ENCODE measurements at regions not wholly inside any gene's neighbourhood (a gene's known extent, or its start where the extent isn't known, plus 50 kb on each side); places are given as distances from the start of the nearest gene placed in this dataset.
"Not testable (repeated sequence)": the region's sequence is repeated elsewhere in the genome, so short reads cannot be mapped to it uniquely, and the experiment has no call there.

DNA sequence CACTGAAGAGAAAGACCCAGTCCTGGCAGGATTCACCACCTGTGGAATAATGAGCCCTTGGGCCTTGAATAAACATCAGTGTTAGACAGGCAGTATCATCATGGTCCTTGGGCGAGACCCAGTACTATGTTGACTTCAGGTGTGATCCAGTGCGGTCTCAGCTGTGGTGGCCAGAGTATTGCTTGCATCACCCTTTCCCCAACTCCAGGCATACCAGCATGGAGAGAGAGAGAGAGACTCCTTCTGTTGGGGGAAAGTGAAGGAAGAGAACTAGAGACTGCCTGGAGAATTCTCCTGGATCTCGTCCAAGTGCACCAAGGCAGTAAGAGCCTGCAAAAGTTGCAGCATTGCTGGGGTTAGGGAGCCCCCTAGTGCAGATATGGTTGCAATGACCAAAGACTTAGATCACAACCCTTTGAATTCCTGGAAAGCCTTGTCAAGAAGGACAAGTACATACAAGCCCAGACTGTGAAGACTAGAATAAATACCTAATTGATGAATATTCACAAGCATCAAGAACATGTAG, 61.1 kb upstream of the VAMP7 start:
- Histone ChIP-seq H3K4me3 (no peak overlapping the region), H3K27ac (no peak overlapping the region)

DNA sequence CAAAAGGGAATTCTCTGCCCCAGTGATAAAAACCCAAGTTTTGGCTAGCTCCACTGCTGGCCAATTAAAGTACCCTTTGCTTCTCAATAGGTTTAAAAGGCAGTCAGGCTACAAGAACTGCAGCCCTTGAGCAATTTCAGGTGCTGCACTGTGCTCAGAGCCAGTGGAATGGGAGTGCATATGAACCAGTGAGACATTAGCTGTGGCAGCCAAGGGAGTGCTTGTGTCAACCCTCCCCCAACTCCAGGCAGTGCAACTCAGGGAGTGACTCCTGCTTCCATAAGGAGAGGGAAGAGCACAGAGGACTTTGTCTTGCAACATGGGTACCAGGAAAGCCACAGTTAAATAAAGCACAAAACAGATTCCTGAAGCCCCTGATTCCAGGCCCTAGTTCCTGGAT, 61.6 kb upstream of the VAMP7 start:
- no peak overlapping the region for H3K4me3 ChIP-seq
- H3K27ac ChIP-seq = no peak overlapping the region

DNA sequence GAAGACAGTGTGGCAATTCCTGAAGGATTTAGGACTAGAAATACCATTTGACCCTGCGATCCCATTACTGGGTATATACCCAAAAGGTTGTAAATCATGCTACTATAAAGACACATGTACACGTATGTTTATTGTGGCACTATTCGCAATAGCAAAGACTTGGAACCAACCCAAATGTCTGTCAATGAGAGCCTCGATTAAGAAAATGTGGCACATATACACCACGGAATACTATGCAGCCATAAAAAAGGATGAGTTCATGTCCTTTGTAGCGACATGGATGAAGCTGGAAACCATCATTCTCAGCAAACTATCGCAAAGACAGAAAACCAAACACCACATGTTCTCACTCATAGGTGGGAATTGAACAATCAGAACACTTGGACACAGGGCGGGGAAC, 66.8 kb upstream of the VAMP7 start:
- not testable (repeated sequence) for H3K4me3 ChIP-seq, H3K27ac ChIP-seq

- Histone ChIP-seq H3K4me3 (no peak overlapping the region), H3K27ac (no peak overlapping the region)
Observed at GRCh38 chrX:155779831-155780230, 101.3 kb upstream of the VAMP7 start.

- no peak overlapping the region for H3K4me3 ChIP-seq
Observed at GRCh38 chrX:155778844-155779553, 102.1 kb upstream of the VAMP7 start.

DNA sequence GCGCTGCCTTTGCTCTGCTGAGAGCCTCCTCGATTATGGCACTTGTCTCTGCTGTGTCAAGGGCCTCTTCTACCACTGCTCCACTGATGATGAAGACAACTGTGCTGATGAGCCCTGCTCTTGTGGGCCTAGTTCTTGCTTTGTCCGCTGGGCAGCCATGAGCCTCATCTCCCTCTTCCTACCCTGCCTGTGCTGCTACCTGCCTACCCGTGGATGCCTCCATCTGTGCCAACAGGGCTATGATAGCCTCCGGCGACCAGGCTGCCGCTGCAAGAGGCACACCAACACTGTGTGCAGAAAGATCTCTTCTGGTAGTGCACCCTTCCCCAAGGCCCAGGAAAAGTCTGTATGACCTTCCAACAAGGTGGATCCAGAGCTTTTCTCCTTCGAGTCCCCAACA, 106.8 kb upstream of the VAMP7 start:
- Histone ChIP-seq H3K27ac (no peak overlapping the region), H3K4me3 (no peak overlapping the region)

More at GRCh38 chrX:155778844-155779553, 102.1 kb upstream of the VAMP7 start:
- H3K27ac ChIP-seq = no peak overlapping the region

DNA sequence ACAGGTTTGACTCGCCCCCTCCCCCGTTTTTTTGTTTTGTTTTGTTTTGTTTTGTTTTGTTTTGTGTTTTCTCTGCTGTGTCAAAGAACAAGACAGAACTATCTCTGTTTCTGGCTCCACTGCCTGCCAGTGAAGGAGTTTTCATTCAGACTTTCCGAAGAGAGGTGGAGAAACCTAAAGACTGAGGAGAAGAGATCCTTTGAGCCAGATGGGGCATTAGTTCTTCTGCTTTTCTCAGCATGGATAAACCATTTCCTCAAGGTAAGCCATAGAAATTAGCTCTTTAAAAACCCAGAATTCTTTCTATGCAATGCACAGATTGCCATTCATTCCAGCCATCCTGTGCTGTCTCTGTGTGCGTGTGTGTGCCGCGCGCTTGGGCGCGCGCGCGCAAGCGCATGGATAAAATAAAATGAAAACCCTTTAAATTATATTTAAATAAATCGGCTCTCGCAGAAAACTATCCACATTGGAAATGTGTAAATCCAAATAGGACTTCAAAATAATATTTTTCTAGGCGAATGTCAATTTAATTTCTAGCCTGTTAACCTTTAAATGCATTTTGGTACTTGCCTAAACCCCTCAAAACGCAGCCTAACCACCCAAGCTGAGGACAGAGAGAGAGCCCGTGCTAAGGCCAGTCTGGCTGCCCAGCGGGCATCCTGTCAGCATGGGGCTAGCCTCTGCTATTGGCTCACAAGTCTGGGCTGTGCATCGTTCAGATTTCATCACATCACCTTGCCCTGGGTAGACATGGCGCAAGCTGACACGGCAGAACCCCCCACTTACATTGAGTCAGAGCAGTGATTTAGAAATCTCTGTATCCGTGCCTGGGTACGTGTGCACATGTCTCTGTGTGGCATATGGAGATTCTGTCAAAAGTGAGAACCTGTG, 113.0 kb upstream of the VAMP7 start:
- H3K27ac ChIP-seq = no peak overlapping the region

GRCh38 chrX:155767051-155767875, 113.9 kb upstream of the VAMP7 start:
- Histone ChIP-seq H3K27ac (peak overlapping the region in 3 of 21 experiments; percentile 6 to 42 (median 30)), H3K4me3 (peak overlapping the region; percentile 6 to 46 (median 31))

More for the DNA sequence above, 113.0 kb upstream of the VAMP7 start:
- H3K4me3 ChIP-seq = peak overlapping the region in 5 of 7 experiments; percentile 9 to 46 (median 31)

- Histone ChIP-seq H3K27ac (no peak overlapping the region), H3K4me3 (no peak overlapping the region)
Observed at GRCh38 chrX:155766321-155766720, 114.8 kb upstream of the VAMP7 start.

DNA sequence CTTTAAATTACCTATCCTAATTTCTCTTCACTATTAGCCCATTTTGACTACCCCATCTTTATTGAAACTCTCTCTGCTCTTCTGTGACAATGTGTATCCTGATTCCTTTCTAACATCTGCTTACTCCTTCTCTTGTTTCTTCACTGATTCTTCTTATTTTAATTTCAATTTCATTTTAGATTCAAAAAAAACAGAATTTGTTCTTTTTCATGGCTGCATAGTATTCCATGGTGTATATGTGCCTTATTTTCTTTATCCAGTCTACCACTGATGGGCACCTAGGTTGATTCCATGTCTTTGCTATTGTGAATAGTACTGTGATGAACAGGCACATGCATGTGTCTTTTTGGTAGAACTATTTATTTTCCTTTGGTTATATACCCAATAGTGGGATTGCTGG, 120.0 kb upstream of the VAMP7 start:
- no peak overlapping the region for H3K27ac ChIP-seq

DNA sequence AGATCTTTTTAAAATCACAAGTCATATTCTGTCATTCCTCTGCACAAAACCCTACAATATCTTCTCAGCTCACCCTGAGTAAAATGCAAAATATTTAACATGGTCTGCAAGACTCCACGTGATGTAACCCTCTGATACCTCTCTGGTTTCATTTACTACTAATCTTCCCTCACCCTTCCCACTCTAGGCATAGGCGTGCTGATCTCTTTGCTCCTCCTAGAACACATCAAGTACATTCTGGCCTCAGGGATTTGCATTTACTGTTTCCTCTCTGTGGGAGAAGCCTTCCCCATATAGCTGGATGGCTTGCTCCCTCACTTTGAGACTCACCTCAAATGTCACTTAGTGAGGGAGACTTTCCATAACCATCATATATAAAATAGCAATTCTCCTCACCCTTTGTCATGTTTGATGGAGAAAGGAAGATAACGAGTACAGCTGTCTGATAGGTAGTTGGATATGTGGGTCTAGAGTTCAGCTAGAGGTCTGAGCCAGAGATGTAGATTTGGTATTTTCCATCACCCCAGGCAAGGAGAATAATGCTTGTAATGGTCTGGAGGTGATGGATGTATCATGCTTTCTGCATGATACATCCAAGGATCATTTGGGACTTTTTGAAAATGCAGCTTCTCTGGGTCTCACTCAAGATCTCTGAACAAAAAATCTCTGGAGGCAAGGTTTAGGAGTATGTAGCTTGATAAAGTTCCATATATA, 123.9 kb upstream of the VAMP7 start:
- Histone ChIP-seq H3K4me3 (no peak overlapping the region), H3K27ac (no peak overlapping the region)

More for the DNA sequence above, 120.0 kb upstream of the VAMP7 start:
- no peak overlapping the region for H3K4me3 ChIP-seq

GRCh38 chrX:155755706-155756337, 125.3 kb upstream of the VAMP7 start:
- no peak overlapping the region for H3K27ac ChIP-seq
- no peak overlapping the region for H3K4me3 ChIP-seq

- Histone ChIP-seq H3K27ac (no peak overlapping the region), H3K4me3 (no peak overlapping the region)
Observed at GRCh38 chrX:155751131-155751530, 130.0 kb upstream of the VAMP7 start.

GRCh38 chrX:155747520-155747919, 133.6 kb upstream of the VAMP7 start:
- H3K4me3 ChIP-seq = no peak overlapping the region
- H3K27ac ChIP-seq = no peak overlapping the region

DNA sequence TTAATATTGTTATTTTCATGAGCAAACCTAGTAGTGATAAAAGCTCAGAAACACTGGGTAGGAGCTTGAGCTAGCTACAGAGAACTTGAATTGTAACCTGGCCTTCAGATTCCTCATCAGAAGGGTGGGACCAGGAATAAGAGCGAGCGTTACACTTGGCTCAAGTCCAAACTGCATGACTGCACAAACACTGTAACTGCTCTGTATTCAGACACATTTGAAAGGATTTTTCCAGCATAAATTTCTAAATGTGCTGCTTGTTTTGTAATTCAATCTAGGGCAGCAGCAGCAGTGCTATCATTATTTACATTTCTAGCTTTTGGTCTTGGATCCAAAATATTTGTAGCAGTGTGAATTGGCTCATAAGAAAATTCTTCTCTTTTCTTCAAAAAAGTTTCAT, 133.0 kb upstream of the TMLHE start:
- Histone ChIP-seq H3K27ac (no peak overlapping the region), H3K4me3 (no peak overlapping the region)

GRCh38 chrX:155744534-155744933, 131.8 kb upstream of the TMLHE start:
- H3K4me3 ChIP-seq = no peak overlapping the region
- no peak overlapping the region for H3K27ac ChIP-seq

DNA sequence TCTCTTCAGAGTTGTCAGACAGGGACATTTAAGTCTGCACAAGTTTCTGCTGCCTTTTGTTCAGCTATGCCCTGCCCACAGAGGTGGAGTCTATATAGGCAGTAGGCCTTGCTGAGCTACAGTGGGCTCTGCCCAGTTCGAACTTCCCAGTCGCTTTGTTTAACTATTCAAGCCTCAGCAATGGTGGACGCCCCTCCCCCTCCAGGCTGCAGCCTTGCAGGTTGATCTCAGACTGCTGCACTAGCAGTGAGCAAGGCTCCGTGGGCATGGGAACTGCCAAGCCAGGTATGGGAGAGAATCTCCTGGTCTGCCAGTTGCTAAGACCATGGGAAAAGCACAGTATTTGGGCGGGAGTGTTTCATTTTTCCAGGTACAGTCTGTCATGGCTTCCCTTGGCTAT, 115.6 kb upstream of the TMLHE start:
- H3K4me3 ChIP-seq, H3K27ac ChIP-seq: not testable (repeated sequence)

DNA sequence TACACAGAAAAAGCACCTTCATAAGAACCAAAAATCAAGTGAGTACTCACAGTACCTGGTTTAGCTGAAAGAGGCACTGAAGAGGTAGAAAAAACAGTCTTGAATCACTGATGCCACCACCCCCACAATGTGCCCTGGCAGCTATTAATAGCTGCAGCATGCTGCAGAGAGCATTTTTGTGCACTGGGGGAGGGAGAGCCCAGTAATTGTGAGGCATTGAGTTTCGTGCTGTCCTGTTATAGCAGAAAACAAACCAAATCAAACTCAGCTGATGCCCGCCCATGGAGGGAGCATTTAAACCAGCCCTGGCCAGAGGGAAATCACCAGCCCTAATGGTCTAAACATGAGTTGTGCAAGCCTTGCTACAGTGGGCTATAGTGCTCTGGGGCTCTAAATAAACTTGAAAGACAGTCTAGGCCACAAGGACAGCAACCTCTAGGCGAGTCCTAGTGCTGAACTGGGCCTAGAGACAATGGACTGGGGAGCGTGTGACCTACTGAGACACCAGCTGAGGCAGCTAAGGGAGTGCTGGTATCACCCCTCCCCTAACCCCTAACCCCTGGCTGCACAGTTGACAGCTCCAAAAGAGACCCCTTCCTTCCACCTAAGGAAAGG, 106.3 kb upstream of the TMLHE start:
- Histone ChIP-seq H3K27ac (no peak overlapping the region), H3K4me3 (no peak overlapping the region)

Data from skin epidermis (tissue), 12 donors.